IMR-90 (cell line): ENCODE measurements at regions not wholly inside any gene's neighbourhood (a gene's known extent, or its start where the extent isn't known, plus 50 kb on each side); places are given as distances from the start of the nearest gene placed in this dataset.

Experiments used
- ATAC-seq: fragments of 200-7000 bp; cut with Tn5 transposase; 2 replicates; pipeline ENCODE4 v1.9.1; 2020; ENCODE audit warnings: low read depth, mild to moderate bottlenecking, moderate library complexity
- BruUV-seq: library from RNA; stranded (reverse); fragments of 400-500 nt; replicated peaks from 2 replicates; lab custom pipeline; 2021; lab: Mats Ljungman, UMichigan
- CTCF ChIA-PET: fragments of 300-600 bp; formaldehyde crosslinking; extraction: SDS; loops from one replicate; lab custom pipeline; 2021; ENCODE audit warnings: antibody characterized with exemption; lab: Yijun Ruan, JAX
- POLR2A ChIA-PET: fragments of 300-600 bp; sonication (Branson Sonifier 250); formaldehyde crosslinking; loops from one replicate; lab custom pipeline; 2022; ENCODE audit warnings: antibody characterized with exemption; ENCODE audit not compliant: unreplicated experiment; lab: Charles Lee
- DNase-seq: peaks from one replicate; pipeline ENCODE4 v3.0.0; 2013
- H2AFZ ChIP-seq: replicated peaks from 2 replicates; pipeline ENCODE3; 2013; ENCODE audit warnings: low read length, mild to moderate bottlenecking; ENCODE audit not compliant: poor library complexity
- H2AK5ac ChIP-seq: 2 replicates; pipeline ENCODE4 v1.6.1; 2013; ENCODE audit warnings: low read depth, low read length, inconsistent platforms
- H2AK9ac ChIP-seq: replicated peaks from 2 replicates; pipeline ENCODE3; 2013; ENCODE audit warnings: mild to moderate bottlenecking, low read depth, low read length, moderate library complexity; ENCODE audit not compliant: poor library complexity
- H2BK120ac ChIP-seq: 2 replicates; pipeline ENCODE4 v1.6.1; 2013; ENCODE audit warnings: low read depth, low read length, inconsistent platforms
- H2BK15ac ChIP-seq: 3 replicates; pipeline ENCODE4 v1.6.1; 2013; ENCODE audit warnings: low read depth, low read length, inconsistent platforms
- H2BK20ac ChIP-seq: 2 replicates; pipeline ENCODE4 v1.6.1; 2013; ENCODE audit warnings: low read depth, mild to moderate bottlenecking, inconsistent platforms, low read length, moderate library complexity
- H2BK5ac ChIP-seq: 2 replicates; pipeline ENCODE4 v1.6.1; 2013; ENCODE audit warnings: mild to moderate bottlenecking, low read depth, low read length, inconsistent platforms; ENCODE audit not compliant: poor library complexity, severe bottlenecking
- H3K14ac ChIP-seq: replicated peaks from 2 replicates; pipeline ENCODE4 v1.6.1; 2013; ENCODE audit warnings: low read depth, low read length, inconsistent platforms
- H3K18ac ChIP-seq: 2 replicates; pipeline ENCODE4 v1.6.1; 2013; ENCODE audit warnings: low read depth, low read length, control low read depth
- H3K23ac ChIP-seq: 2 replicates; pipeline ENCODE4 v1.6.1; 2013; ENCODE audit warnings: low read depth, low read length, inconsistent platforms
- H3K27ac ChIP-seq: 2 replicates; pipeline ENCODE4 v1.5.1; 2013; ENCODE audit warnings: mild to moderate bottlenecking, control low read depth, low read length; ENCODE audit not compliant: insufficient read depth
- H3K27me3 ChIP-seq: 2 replicates; pipeline ENCODE4 v1.6.1; 2013; ENCODE audit warnings: low read length; ENCODE audit not compliant: control insufficient read depth, insufficient read depth
- H3K36me3 ChIP-seq: 2 replicates; pipeline ENCODE4 v1.6.1; 2013; ENCODE audit warnings: low read length, mixed read lengths; ENCODE audit not compliant: control insufficient read depth, insufficient read depth
- H3K4ac ChIP-seq: 2 replicates; pipeline ENCODE4 v1.6.1; 2013; ENCODE audit warnings: low read depth, low read length, inconsistent platforms
- H3K4me1 ChIP-seq: 2 replicates; pipeline ENCODE4 v1.6.1; 2013; ENCODE audit warnings: low read length, mixed read lengths; ENCODE audit not compliant: control insufficient read depth, insufficient read depth
- H3K4me2 ChIP-seq: 2 replicates; pipeline ENCODE4 v1.6.1; 2013; ENCODE audit warnings: low read depth, mild to moderate bottlenecking, control low read depth, low read length, moderate library complexity
- H3K4me3 ChIP-seq: 2 replicates; pipeline ENCODE4 v1.5.1; 2013; ENCODE audit warnings: low read depth, mild to moderate bottlenecking, control low read depth, low read length, moderate library complexity; ENCODE audit not compliant: insufficient read depth
- H3K56ac ChIP-seq: 2 replicates; pipeline ENCODE4 v1.6.1; 2013; ENCODE audit warnings: low read length, inconsistent platforms; ENCODE audit not compliant: insufficient read depth; ENCODE audit errors: extremely low read depth
- H3K79me1 ChIP-seq, 2 experiments: 2 replicates each; pipeline ENCODE4 v1.6.1; 2013; ENCODE audit warnings: low read length in 2 of 2, inconsistent platforms in 1 of 2, low read depth in 1 of 2
- H3K9ac ChIP-seq: 2 replicates; pipeline ENCODE4 v1.6.1; 2013; ENCODE audit warnings: low read depth, low read length, control low read depth
- H3K9me1 ChIP-seq: 2 replicates; pipeline ENCODE4 v1.6.1; 2013; ENCODE audit warnings: low read length, inconsistent platforms; ENCODE audit not compliant: insufficient read depth
- H3K9me3 ChIP-seq: 2 replicates; pipeline ENCODE4 v1.6.1; 2013; ENCODE audit warnings: low read length; ENCODE audit not compliant: control insufficient read depth, insufficient read depth
- H4K20me1 ChIP-seq: 2 replicates; pipeline ENCODE4 v1.6.1; 2013; ENCODE audit warnings: low read length, inconsistent platforms; ENCODE audit not compliant: insufficient read depth
- H4K5ac ChIP-seq: 2 replicates; pipeline ENCODE4 v1.6.1; 2013; ENCODE audit warnings: mild to moderate bottlenecking, low read depth, low read length, control low read depth
- H4K8ac ChIP-seq, 2 experiments: 2 replicates each; pipeline ENCODE4 v1.6.1; 2013; ENCODE audit warnings: low read depth in 2 of 2, low read length in 2 of 2, control low read depth in 1 of 2, inconsistent platforms in 1 of 2
- H4K91ac ChIP-seq: 2 replicates; pipeline ENCODE4 v1.6.1; 2013; ENCODE audit warnings: low read depth, low read length, inconsistent platforms; ENCODE audit not compliant: insufficient read depth
- BHLHE40 ChIP-seq: fragments of 150-350 bp; IDR thresholded peaks from 2 replicates; pipeline ENCODE4 v1.6.1; 2016; ENCODE audit warnings: mild to moderate bottlenecking, low read depth, low read length
- CEBPB ChIP-seq: IDR thresholded peaks from 2 replicates; pipeline ENCODE4 v1.6.1; 2012; ENCODE audit warnings: low read depth, low read length, improper control_type of control experiment
- CHD1 ChIP-seq: IDR thresholded peaks from 2 replicates; pipeline ENCODE4 v1.6.1; 2012; ENCODE audit warnings: low read depth, low read length, improper control_type of control experiment
- CTCF ChIP-seq: conservative IDR thresholded peaks from 2 replicates; pipeline ENCODE4 v1.5.1; 2012; ENCODE audit warnings: mild to moderate bottlenecking, low read depth, low read length, improper control_type of control experiment
- ELK1 ChIP-seq: fragments of 150-350 bp; IDR thresholded peaks from 2 replicates; pipeline ENCODE4 v1.6.1; 2016; ENCODE audit warnings: low read depth, mild to moderate bottlenecking, low read length, moderate library complexity, borderline replicate concordance
- FOS ChIP-seq: fragments of 150-350 bp; IDR thresholded peaks from 2 replicates; pipeline ENCODE4 v1.6.1; 2016; ENCODE audit warnings: low read depth, low read length
- MAFK ChIP-seq: IDR thresholded peaks from 2 replicates; pipeline ENCODE4 v1.6.1; 2012; ENCODE audit warnings: low read depth, low read length, improper control_type of control experiment
- MAZ ChIP-seq: IDR thresholded peaks from 2 replicates; pipeline ENCODE4 v1.6.1; 2012; ENCODE audit warnings: low read depth, mild to moderate bottlenecking, low read length, improper control_type of control experiment, moderate library complexity, borderline replicate concordance
- MXI1 ChIP-seq: IDR thresholded peaks from 2 replicates; pipeline ENCODE4 v1.6.1; 2012; ENCODE audit warnings: low read depth, mild to moderate bottlenecking, low read length, moderate library complexity, borderline replicate concordance
- NFE2L2 ChIP-seq: fragments of 150-350 bp; IDR thresholded peaks from 2 replicates; pipeline ENCODE4 v1.6.1; 2016; ENCODE audit warnings: low read depth, mild to moderate bottlenecking, low read length
- RAD21 ChIP-seq: IDR thresholded peaks from 2 replicates; pipeline ENCODE4 v1.6.1; 2012; ENCODE audit warnings: low read length, improper control_type of control experiment
- RCOR1 ChIP-seq: IDR thresholded peaks from 2 replicates; pipeline ENCODE4 v1.6.1; 2012; ENCODE audit warnings: mild to moderate bottlenecking, low read length, improper control_type of control experiment; ENCODE audit not compliant: insufficient replicate concordance
- SMC3 ChIP-seq: fragments of 150-350 bp; IDR thresholded peaks from 2 replicates; pipeline ENCODE4 v1.6.1; 2016; ENCODE audit warnings: low read depth, mild to moderate bottlenecking, antibody characterized with exemption, low read length, moderate library complexity
- WGBS, 2 experiments: methylation state at CpG; one replicate each; pipeline versions ENCODE4 v1.1.5 to v1.1.7; 2013; ENCODE audit warnings: missing lambda C conversion rate in 2 of 2; ENCODE audit not compliant: insufficient read length in 1 of 2; ENCODE audit errors: extremely low coverage in 2 of 2; 5-methylcytosine and 5-hydroxymethylcytosine counted together
- dilution Hi-C: fragments of 300-500 bp; cut with HindIII; formaldehyde crosslinking; loops from one replicate; pipeline ENCODE4 v1.14.3; 2018; ENCODE audit warnings: low sequenced_read_pairs; ENCODE audit not compliant: unreplicated experiment
- in situ Hi-C: fragments of 300-500 bp; cut with MboI; formaldehyde crosslinking; loops from 3 replicates; pipeline ENCODE4 v1.14.3; 2019; ENCODE audit warnings: low sequenced_read_pairs, inconsistent platforms, mixed read lengths
- intact Hi-C: fragments of 100-400 bp; cut with micrococcal nuclease; formaldehyde crosslinking; loops from 2 replicates; pipeline ENCODE4 v1.10.0; 2022
- TF ChIP-seq, protein P1 (sequence below): fragments of 150-350 bp; IDR thresholded peaks from 2 replicates; pipeline ENCODE4 v1.6.1; 2017; ENCODE audit warnings: mild to moderate bottlenecking, antibody characterized with exemption, low read length, low read depth

DNA sequence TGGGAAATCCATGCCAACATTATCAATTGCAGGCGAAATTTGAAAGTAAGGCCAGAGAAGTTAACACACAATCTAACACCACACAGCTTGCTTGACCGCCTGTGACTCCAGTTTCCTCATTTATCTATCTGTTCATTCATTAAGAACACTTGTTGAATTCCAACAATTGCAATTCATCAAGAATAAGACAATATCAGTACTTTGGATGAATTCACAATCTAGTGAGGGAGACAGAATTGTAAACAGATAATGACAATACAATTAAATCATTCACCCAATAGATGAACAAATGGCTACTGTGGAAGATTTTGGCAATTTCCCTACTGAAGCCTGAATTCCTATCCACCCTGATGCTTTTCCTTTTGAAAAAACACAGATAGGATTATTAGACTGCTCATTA is 181.6 kb downstream of the TRIM36 start:
- H3K27me3 ChIP-seq, result no peaks in the 10 kb centered on the region
- ATAC-seq (no peak), DNase-seq (no peak)
- H3K4me1 ChIP-seq, result no peaks in the 10 kb centered on the region
- in situ Hi-C loops, result no loop called here
- H2BK15ac ChIP-seq, result no peak overlapping the region
- H3K9me1 ChIP-seq, result no peaks in the 10 kb centered on the region
- no peak overlapping the region for H4K91ac ChIP-seq
- no peaks in the 10 kb centered on the region for H3K79me1 ChIP-seq
- POLR2A ChIA-PET, result no interaction called here
- no peak overlapping the region for H2AK9ac ChIP-seq
- H3K56ac ChIP-seq, result no peak overlapping the region
- no peak overlapping the region for H3K4ac ChIP-seq
- no peak overlapping the region for H3K9ac ChIP-seq
- dilution Hi-C loops, result no loop called here
- no peak overlapping the region for H3K4me2 ChIP-seq
- no peak overlapping the region for H2BK120ac ChIP-seq
- CTCF ChIA-PET, result no interaction called here
- no TSS peak for BruUV-seq
- no peak overlapping the region for H3K18ac ChIP-seq
- no peaks in the 10 kb centered on the region for H4K20me1 ChIP-seq
- H2BK5ac ChIP-seq, result no peak overlapping the region
- intact Hi-C loops, result no loop called here
- H4K8ac ChIP-seq, result no peak overlapping the region
- TF ChIP-seq MAFK (no peak), CEBPB (no peak), BHLHE40 (no peak), RCOR1 (no peak), FOS (no peak), SMC3 (no peak), CTCF (no peak), ELK1 (no peak), RAD21 (no peak), CHD1 (no peak), MAZ (no peak), MXI1 (no peak), NFE2L2 (no peak)
- TF ChIP-seq, protein P1, sequence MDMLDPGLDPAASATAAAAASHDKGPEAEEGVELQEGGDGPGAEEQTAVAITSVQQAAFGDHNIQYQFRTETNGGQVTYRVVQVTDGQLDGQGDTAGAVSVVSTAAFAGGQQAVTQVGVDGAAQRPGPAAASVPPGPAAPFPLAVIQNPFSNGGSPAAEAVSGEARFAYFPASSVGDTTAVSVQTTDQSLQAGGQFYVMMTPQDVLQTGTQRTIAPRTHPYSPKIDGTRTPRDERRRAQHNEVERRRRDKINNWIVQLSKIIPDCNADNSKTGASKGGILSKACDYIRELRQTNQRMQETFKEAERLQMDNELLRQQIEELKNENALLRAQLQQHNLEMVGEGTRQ, result no peak
- H3K4me3 ChIP-seq, result no peak overlapping the region
- H2BK20ac ChIP-seq, result no peak overlapping the region
- no CpG with 5 or more reads among the region's 2 CpGs for WGBS, 2 experiments
- H4K5ac ChIP-seq, result no peak overlapping the region
- H3K23ac ChIP-seq, result no peak overlapping the region
- H3K36me3 ChIP-seq, result no peaks in the 10 kb centered on the region
- H2AFZ ChIP-seq, result no peak overlapping the region
- H3K27ac ChIP-seq, result no peak overlapping the region
- no peak overlapping the region for H3K14ac ChIP-seq
- peaks cover 4% of the 10 kb centered on the region for H3K9me3 ChIP-seq
- H2AK5ac ChIP-seq, result no peak overlapping the region
